ENCODE measurements at regions not wholly inside any gene's neighbourhood (a gene's known extent, or its start where the extent isn't known, plus 50 kb on each side); places are given as distances from the start of the nearest gene placed in this dataset.

- H2AFZ ChIP-seq (ENCODE audit: low read depth, low read length, poor library complexity, severe bottlenecking): no peak overlapping the region
- H3K4me2 ChIP-seq (ENCODE audit: low read length): no peak overlapping the region
- H3K36me3 ChIP-seq (ENCODE audit: control insufficient read depth in 1 of 2, insufficient read depth in 2 of 2, low read length in 2 of 2): no peaks in the 10 kb centered on the region
- ChIA-PET CTCF (no interaction called here), POLR2A (no interaction called here), RAD21 (ENCODE audit: low non-redundant PET in 1 of 2, low total read pairs in 2 of 2, uncharacterized antibody in 2 of 2, unreplicated experiment in 2 of 2) (no interaction called here)
- peaks cover 38% of the 10 kb centered on the region for H3K27me3 ChIP-seq (ENCODE audit: insufficient read depth, low read length)
- H3K9me2 ChIP-seq (ENCODE audit: insufficient read depth): no peaks in the 10 kb centered on the region
- no TSS peak for BruUV-seq (replicated peaks)
- no peaks in the 10 kb centered on the region for H3K79me2 ChIP-seq (ENCODE audit: insufficient read depth, low read length)
- no peaks in the 10 kb centered on the region for H4K20me1 ChIP-seq (ENCODE audit: insufficient read depth)
- no peaks in the 10 kb centered on the region for H3K4me1 ChIP-seq (ENCODE audit: control insufficient read depth in 1 of 2, insufficient read depth in 2 of 2, low read length in 2 of 2)
- H3K27ac ChIP-seq (ENCODE audit: low read depth, low read length): no peak overlapping the region
- H3K9me3 ChIP-seq (ENCODE audit: control insufficient read depth in 1 of 2, insufficient read depth in 1 of 2, low read depth in 1 of 2, low read length in 2 of 2): no peaks in the 10 kb centered on the region
- TF ChIP-seq EGR1 (IDR thresholded peaks at IDR 0.05; ENCODE audit: low read depth) (no peak), TCF7L2 (IDR thresholded peaks at IDR 0.05; ENCODE audit: borderline replicate concordance, extremely low read depth, insufficient read depth, insufficient read length) (no peak), CEBPB (IDR thresholded peaks at IDR 0.05; ENCODE audit: low read depth) (no peak), FOSL1 (IDR thresholded peaks at IDR 0.05; ENCODE audit: low read depth) (no peak), SIN3A (IDR thresholded peaks at IDR 0.05; ENCODE audit: low read depth) (no peak), POLR2AphosphoS5 (IDR thresholded peaks at IDR 0.05; ENCODE audit: low read depth, low read length) (no peak), CBX3 (IDR thresholded peaks at IDR 0.05; ENCODE audit: low read depth) (no peak), ELF1 (IDR thresholded peaks at IDR 0.05; ENCODE audit: borderline replicate concordance, low read depth) (no peak), EZH2phosphoT487 (IDR thresholded peaks at IDR 0.05; ENCODE audit: borderline replicate concordance) (no peak), RAD21 (IDR thresholded peaks at IDR 0.05; ENCODE audit: low read depth) (peak; percentile 56), SRF (IDR thresholded peaks at IDR 0.05; ENCODE audit: low read depth) (no peak), ZFX (IDR thresholded peaks at IDR 0.05) (no peak), JUND (IDR thresholded peaks at IDR 0.05) (no peak), SP1 (IDR thresholded peaks at IDR 0.05; ENCODE audit: low read depth) (no peak)
- TF ChIP-seq, protein P1, sequence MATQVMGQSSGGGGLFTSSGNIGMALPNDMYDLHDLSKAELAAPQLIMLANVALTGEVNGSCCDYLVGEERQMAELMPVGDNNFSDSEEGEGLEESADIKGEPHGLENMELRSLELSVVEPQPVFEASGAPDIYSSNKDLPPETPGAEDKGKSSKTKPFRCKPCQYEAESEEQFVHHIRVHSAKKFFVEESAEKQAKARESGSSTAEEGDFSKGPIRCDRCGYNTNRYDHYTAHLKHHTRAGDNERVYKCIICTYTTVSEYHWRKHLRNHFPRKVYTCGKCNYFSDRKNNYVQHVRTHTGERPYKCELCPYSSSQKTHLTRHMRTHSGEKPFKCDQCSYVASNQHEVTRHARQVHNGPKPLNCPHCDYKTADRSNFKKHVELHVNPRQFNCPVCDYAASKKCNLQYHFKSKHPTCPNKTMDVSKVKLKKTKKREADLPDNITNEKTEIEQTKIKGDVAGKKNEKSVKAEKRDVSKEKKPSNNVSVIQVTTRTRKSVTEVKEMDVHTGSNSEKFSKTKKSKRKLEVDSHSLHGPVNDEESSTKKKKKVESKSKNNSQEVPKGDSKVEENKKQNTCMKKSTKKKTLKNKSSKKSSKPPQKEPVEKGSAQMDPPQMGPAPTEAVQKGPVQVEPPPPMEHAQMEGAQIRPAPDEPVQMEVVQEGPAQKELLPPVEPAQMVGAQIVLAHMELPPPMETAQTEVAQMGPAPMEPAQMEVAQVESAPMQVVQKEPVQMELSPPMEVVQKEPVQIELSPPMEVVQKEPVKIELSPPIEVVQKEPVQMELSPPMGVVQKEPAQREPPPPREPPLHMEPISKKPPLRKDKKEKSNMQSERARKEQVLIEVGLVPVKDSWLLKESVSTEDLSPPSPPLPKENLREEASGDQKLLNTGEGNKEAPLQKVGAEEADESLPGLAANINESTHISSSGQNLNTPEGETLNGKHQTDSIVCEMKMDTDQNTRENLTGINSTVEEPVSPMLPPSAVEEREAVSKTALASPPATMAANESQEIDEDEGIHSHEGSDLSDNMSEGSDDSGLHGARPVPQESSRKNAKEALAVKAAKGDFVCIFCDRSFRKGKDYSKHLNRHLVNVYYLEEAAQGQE (IDR thresholded peaks at IDR 0.05; ENCODE audit: low read depth): no peak
- TF ChIP-seq, protein P2, sequence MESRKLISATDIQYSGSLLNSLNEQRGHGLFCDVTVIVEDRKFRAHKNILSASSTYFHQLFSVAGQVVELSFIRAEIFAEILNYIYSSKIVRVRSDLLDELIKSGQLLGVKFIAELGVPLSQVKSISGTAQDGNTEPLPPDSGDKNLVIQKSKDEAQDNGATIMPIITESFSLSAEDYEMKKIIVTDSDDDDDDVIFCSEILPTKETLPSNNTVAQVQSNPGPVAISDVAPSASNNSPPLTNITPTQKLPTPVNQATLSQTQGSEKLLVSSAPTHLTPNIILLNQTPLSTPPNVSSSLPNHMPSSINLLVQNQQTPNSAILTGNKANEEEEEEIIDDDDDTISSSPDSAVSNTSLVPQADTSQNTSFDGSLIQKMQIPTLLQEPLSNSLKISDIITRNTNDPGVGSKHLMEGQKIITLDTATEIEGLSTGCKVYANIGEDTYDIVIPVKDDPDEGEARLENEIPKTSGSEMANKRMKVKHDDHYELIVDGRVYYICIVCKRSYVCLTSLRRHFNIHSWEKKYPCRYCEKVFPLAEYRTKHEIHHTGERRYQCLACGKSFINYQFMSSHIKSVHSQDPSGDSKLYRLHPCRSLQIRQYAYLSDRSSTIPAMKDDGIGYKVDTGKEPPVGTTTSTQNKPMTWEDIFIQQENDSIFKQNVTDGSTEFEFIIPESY (IDR thresholded peaks at IDR 0.05; ENCODE audit: extremely low read depth, insufficient replicate concordance, low read length): no peak
- TF ChIP-seq, protein P3, sequence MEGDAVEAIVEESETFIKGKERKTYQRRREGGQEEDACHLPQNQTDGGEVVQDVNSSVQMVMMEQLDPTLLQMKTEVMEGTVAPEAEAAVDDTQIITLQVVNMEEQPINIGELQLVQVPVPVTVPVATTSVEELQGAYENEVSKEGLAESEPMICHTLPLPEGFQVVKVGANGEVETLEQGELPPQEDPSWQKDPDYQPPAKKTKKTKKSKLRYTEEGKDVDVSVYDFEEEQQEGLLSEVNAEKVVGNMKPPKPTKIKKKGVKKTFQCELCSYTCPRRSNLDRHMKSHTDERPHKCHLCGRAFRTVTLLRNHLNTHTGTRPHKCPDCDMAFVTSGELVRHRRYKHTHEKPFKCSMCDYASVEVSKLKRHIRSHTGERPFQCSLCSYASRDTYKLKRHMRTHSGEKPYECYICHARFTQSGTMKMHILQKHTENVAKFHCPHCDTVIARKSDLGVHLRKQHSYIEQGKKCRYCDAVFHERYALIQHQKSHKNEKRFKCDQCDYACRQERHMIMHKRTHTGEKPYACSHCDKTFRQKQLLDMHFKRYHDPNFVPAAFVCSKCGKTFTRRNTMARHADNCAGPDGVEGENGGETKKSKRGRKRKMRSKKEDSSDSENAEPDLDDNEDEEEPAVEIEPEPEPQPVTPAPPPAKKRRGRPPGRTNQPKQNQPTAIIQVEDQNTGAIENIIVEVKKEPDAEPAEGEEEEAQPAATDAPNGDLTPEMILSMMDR (IDR thresholded peaks at IDR 0.05 in 2 of 3, conservative IDR thresholded peaks at IDR 0.05 in 1 of 3; ENCODE audit: borderline replicate concordance in 1 of 3, insufficient read depth in 1 of 3, low read depth in 2 of 3, low read length in 2 of 3): peak; percentile 30 to 57 (median 54); a peak in 5 of 6 replicates
- DNase-seq (ENCODE audit: low read depth, low spot score) (peak; percentile 22), ATAC-seq (peak; percentile 99)
- intact Hi-C loops (cut with micrococcal nuclease): no loop called here
- H3K9ac ChIP-seq (ENCODE audit: low read length): no peak overlapping the region
- no peak overlapping the region for H3K4me3 ChIP-seq (replicated peaks in 1 of 2; ENCODE audit: low read depth in 1 of 2, low read length in 2 of 2)
Measured at GRCh38 chr9:109560470-109561132, 62.5 kb upstream of the PTPN3 start.

Measured in HCT116 (cell line).